ENCODE measurements at regions not wholly inside any gene's neighbourhood (a gene's known extent, or its start where the extent isn't known, plus 50 kb on each side); places are given as distances from the start of the nearest gene placed in this dataset.

DNA sequence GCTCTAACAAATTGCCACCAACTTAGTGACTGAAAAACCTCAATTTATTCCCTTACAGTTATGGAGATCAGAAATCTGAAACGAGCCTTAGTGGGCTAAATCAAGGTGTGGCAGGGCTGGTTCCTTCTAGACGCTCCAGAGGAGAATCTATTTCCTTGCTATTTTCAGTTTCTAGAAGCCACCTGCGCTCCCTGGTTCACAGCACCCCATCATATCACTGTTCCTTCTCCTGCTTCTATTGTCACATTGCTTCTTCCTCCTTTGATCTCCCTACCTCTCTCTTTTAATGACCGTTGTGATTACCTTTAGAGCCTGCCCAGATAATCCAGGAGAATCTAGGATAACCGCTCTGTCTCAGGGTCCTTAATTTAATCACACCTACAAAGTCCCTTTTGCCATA lies 596.6 kb downstream of the PLCL1 start:
- 0% methylated on average over 4 of the region's 5 CpGs for WGBS (ENCODE audit: insufficient coverage, low coverage, missing lambda C conversion rate)
- H3K9me3 ChIP-seq (replicated peaks; ENCODE audit: control insufficient read depth, insufficient read depth, low read depth, low read length) = no peaks in the 10 kb centered on the region
- no peaks in the 10 kb centered on the region for H3K79me2 ChIP-seq (ENCODE audit: control insufficient read depth, insufficient read depth, low read length)
- FAIRE-seq = no peak
- ChIA-PET CTCF (ENCODE audit: low intra/inter-chr PET ratio) (no interaction called here), POLR2A (interaction anchor here (0.5 kb wide), 1 partner anchor 9 kb away, joined by 3 read pairs; no protein-coding TSS in a partner anchor)
- H3K4me3 ChIP-seq = no peak overlapping the region
- H3K4me1 ChIP-seq (replicated peaks in 1 of 2; ENCODE audit: control insufficient read depth in 2 of 2, insufficient read depth in 2 of 2, low read length in 2 of 2) = no peaks in the 10 kb centered on the region
- no TSS peak for BruUV-seq (replicated peaks)
- no peak overlapping the region for H3K27ac ChIP-seq (ENCODE audit: extremely low read depth, low read depth, low read length)
- H2AFZ ChIP-seq (ENCODE audit: low read depth, low read length) = no peak overlapping the region
- ATAC-seq = no peak
- no peak overlapping the region for H3K4me2 ChIP-seq (ENCODE audit: insufficient read depth, low read length)
- H3K27me3 ChIP-seq (ENCODE audit: control insufficient read depth in 2 of 2, insufficient read depth in 2 of 2, low read length in 2 of 2) = no peaks in the 10 kb centered on the region
- no peaks in the 10 kb centered on the region for H3K9me1 ChIP-seq (ENCODE audit: control insufficient read depth, insufficient read depth, low read length)
- H3K9ac ChIP-seq (ENCODE audit: insufficient read depth in 1 of 2, low read depth in 2 of 2, low read length in 2 of 2) = no peak overlapping the region
- no peak for TF ChIP-seq ZNF75A (CRISPR knock-in tag; IDR thresholded peaks at IDR 0.05)
- no peak for TF ChIP-seq TFAM (CRISPR knock-in tag; conservative IDR thresholded peaks at IDR 0.05)
- TF ChIP-seq EP300 (IDR thresholded peaks at IDR 0.05; ENCODE audit: low read length) = no peak
- TF ChIP-seq PML (IDR thresholded peaks at IDR 0.05; ENCODE audit: low read length) = no peak
- no peak for TF ChIP-seq TCFL5 (CRISPR knock-in tag; conservative IDR thresholded peaks at IDR 0.05)
- TF ChIP-seq HNRNPK (IDR thresholded peaks at IDR 0.05; ENCODE audit: low read depth, low read length, poor library complexity, severe bottlenecking) = no peak
- TF ChIP-seq MCM2 (IDR thresholded peaks at IDR 0.05; ENCODE audit: low read depth) = no peak
- no peak for TF ChIP-seq ZNF668 (CRISPR knock-in tag; IDR thresholded peaks at IDR 0.05)
- TF ChIP-seq SMARCA4 (IDR thresholded peaks at IDR 0.05) = no peak
- no peak for TF ChIP-seq CBX8 (IDR thresholded peaks at IDR 0.05; ENCODE audit: borderline replicate concordance, extremely low read depth, low read depth, low read length, poor library complexity, severe bottlenecking)
- no peak for TF ChIP-seq RAD51 (IDR thresholded peaks at IDR 0.05; ENCODE audit: borderline replicate concordance, low read depth)
- TF ChIP-seq, protein P1, sequence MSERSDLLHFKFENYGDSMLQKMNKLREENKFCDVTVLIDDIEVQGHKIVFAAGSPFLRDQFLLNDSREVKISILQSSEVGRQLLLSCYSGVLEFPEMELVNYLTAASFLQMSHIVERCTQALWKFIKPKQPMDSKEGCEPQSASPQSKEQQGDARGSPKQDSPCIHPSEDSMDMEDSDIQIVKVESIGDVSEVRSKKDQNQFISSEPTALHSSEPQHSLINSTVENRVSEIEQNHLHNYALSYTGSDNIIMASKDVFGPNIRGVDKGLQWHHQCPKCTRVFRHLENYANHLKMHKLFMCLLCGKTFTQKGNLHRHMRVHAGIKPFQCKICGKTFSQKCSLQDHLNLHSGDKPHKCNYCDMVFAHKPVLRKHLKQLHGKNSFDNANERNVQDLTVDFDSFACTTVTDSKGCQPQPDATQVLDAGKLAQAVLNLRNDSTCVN (CRISPR knock-in tag; IDR thresholded peaks at IDR 0.05) = no peak
- TF ChIP-seq FOXJ2 (tag; IDR thresholded peaks at IDR 0.05) = no peak
- TF ChIP-seq MYNN (IDR thresholded peaks at IDR 0.05) = no peak
- TF ChIP-seq MYNN (CRISPR knock-in tag; IDR thresholded peaks at IDR 0.05) = no peak
- TF ChIP-seq DMBX1 (CRISPR knock-in tag; IDR thresholded peaks at IDR 0.05; ENCODE audit: borderline replicate concordance) = no peak
- no peak for TF ChIP-seq EZH2 (IDR thresholded peaks at IDR 0.05; ENCODE audit: borderline replicate concordance, low read depth, low read length)
- TF ChIP-seq, protein P2, sequence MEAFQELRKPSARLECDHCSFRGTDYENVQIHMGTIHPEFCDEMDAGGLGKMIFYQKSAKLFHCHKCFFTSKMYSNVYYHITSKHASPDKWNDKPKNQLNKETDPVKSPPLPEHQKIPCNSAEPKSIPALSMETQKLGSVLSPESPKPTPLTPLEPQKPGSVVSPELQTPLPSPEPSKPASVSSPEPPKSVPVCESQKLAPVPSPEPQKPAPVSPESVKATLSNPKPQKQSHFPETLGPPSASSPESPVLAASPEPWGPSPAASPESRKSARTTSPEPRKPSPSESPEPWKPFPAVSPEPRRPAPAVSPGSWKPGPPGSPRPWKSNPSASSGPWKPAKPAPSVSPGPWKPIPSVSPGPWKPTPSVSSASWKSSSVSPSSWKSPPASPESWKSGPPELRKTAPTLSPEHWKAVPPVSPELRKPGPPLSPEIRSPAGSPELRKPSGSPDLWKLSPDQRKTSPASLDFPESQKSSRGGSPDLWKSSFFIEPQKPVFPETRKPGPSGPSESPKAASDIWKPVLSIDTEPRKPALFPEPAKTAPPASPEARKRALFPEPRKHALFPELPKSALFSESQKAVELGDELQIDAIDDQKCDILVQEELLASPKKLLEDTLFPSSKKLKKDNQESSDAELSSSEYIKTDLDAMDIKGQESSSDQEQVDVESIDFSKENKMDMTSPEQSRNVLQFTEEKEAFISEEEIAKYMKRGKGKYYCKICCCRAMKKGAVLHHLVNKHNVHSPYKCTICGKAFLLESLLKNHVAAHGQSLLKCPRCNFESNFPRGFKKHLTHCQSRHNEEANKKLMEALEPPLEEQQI (IDR thresholded peaks at IDR 0.05) = no peak
- in situ Hi-C loops (cut with MboI) (no loop called here), intact Hi-C loops (cut with micrococcal nuclease) (no loop called here)
- DNase-seq (ENCODE audit: extremely low read depth in 1 of 4, low spot score in 3 of 4) = no peak
- no peaks in the 10 kb centered on the region for H4K20me1 ChIP-seq (replicated peaks; ENCODE audit: control insufficient read depth, insufficient read depth, low read length)
- no peaks in the 10 kb centered on the region for H3K36me3 ChIP-seq (ENCODE audit: control insufficient read depth, insufficient read depth, low read length)
